Astrocyte of the spinal cord (primary cell): ENCODE measurements at regions not wholly inside any gene's neighbourhood (a gene's known extent, or its start where the extent isn't known, plus 50 kb on each side); places are given as distances from the start of the nearest gene placed in this dataset.

ENCODE experiments used
- DNase-seq: peaks from one replicate; pipeline ENCODE4 v3.0.0; 2011; ENCODE audit warnings: low read depth, low spot score
- H3K4me3 ChIP-seq: 2 replicates; pipeline ENCODE4 v1.5.1; 2011; ENCODE audit warnings: low read depth, mild to moderate bottlenecking, low read length, moderate library complexity
- CTCF ChIP-seq: IDR thresholded peaks from 2 replicates; pipeline ENCODE4 v1.5.1; 2012; ENCODE audit warnings: low read depth, mild to moderate bottlenecking, low read length, inconsistent platforms
- in situ Hi-C: cut with HindIII; loops from 2 replicates; pipeline ENCODE4 v1.10.0; 2017; ENCODE audit warnings: low sequenced_read_pairs

- TF ChIP-seq CTCF = no peak
- in situ Hi-C loops = no loop called here
- DNase-seq = no peak
- H3K4me3 ChIP-seq = no peak overlapping the region
Observed at GRCh38 chr1:58282623-58283387, 263.7 kb downstream of the OMA1 start.

GRCh38 chr1:58266242-58266641 is 280.3 kb downstream of the OMA1 start:
- in situ Hi-C loops = no loop called here
- no peak overlapping the region for H3K4me3 ChIP-seq
- TF ChIP-seq CTCF = no peak
- DNase-seq = no peak

- no peak for DNase-seq
- no peak overlapping the region for H3K4me3 ChIP-seq
- no peak for TF ChIP-seq CTCF
- in situ Hi-C loops = no loop called here
Observed at GRCh38 chr1:58264462-58264861, 282.1 kb downstream of the OMA1 start.

GRCh38 chr1:58262702-58263101 is 283.8 kb downstream of the OMA1 start:
- no peak overlapping the region for H3K4me3 ChIP-seq
- TF ChIP-seq CTCF = no peak
- in situ Hi-C loops = no loop called here
- no peak for DNase-seq

- DNase-seq = no peak
- no peak overlapping the region for H3K4me3 ChIP-seq
- TF ChIP-seq CTCF = no peak
- in situ Hi-C loops = no loop called here
Observed at GRCh38 chr1:58258082-58258481, 288.4 kb downstream of the OMA1 start.

GRCh38 chr1:58257003-58257402 is 289.5 kb downstream of the OMA1 start:
- no peak for DNase-seq

More at GRCh38 chr1:58257003-58257402, 289.5 kb downstream of the OMA1 start:
- in situ Hi-C loops = no loop called here
- no peak overlapping the region for H3K4me3 ChIP-seq
- no peak for TF ChIP-seq CTCF
